ENCODE measurements at regions not wholly inside any gene's neighbourhood (a gene's known extent, or its start where the extent isn't known, plus 50 kb on each side); places are given as distances from the start of the nearest gene placed in this dataset.

DNA sequence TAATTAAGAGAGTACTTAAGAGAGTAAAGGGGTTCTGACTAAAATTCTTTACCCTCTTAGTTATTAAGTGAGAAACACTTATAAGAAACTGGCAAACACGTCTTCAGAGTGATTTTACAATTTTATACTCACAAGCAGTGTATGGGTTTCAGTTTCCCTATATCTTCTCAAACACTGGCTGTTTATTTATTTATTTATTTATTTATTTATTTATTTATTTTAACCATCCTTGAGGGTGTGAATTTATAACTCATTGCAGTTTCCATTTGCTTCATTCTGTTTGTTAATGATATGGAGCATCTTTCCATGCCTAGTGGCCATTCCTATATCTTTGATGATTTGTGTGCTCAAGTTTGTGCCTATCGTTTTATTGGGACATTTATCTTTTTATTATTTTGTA lies 68.0 kb upstream of the SGCD start:
- ChIA-PET POLR2A (no interaction called here), CTCF (ENCODE audit: low intra/inter-chr PET ratio) (no interaction called here)
- 0% methylated on average over 2 of the region's 2 CpGs for WGBS (ENCODE audit: insufficient coverage, low coverage, missing lambda C conversion rate)
- FAIRE-seq, result no peak
- H3K9ac ChIP-seq (ENCODE audit: insufficient read depth in 1 of 2, low read depth in 2 of 2, low read length in 2 of 2), result no peak overlapping the region
- no peak for DNase-seq (ENCODE audit: extremely low read depth in 1 of 4, low spot score in 3 of 4)
- intact Hi-C loops (cut with micrococcal nuclease), result no loop called here
- in situ Hi-C loops (cut with MboI), result no loop called here
- no peak for ATAC-seq
- BruUV-seq (replicated peaks), result no TSS peak
- H3K27ac ChIP-seq (ENCODE audit: extremely low read depth, low read depth, low read length), result no peak overlapping the region
- H3K4me2 ChIP-seq (ENCODE audit: insufficient read depth, low read length), result no peak overlapping the region
- no peak overlapping the region for H2AFZ ChIP-seq (ENCODE audit: low read depth, low read length)
- H3K4me1 ChIP-seq (replicated peaks in 1 of 2; ENCODE audit: control insufficient read depth in 2 of 2, insufficient read depth in 2 of 2, low read length in 2 of 2), result no peaks in the 10 kb centered on the region
- no peaks in the 10 kb centered on the region for H3K36me3 ChIP-seq (ENCODE audit: control insufficient read depth, insufficient read depth, low read length)
- H3K27me3 ChIP-seq (ENCODE audit: control insufficient read depth in 2 of 2, insufficient read depth in 2 of 2, low read length in 2 of 2), result no peaks in the 10 kb centered on the region
- H3K4me3 ChIP-seq, result no peak overlapping the region
- H3K9me1 ChIP-seq (ENCODE audit: control insufficient read depth, insufficient read depth, low read length), result no peaks in the 10 kb centered on the region
- TF ChIP-seq ZNF253 (CRISPR knock-in tag; conservative IDR thresholded peaks at IDR 0.05) (no peak), MBD2 (IDR thresholded peaks at IDR 0.05; ENCODE audit: borderline replicate concordance, low read depth) (no peak), CEBPG (CRISPR knock-in tag; IDR thresholded peaks at IDR 0.05) (no peak), CEBPG (tag; conservative IDR thresholded peaks at IDR 0.05 in 1 of 2, IDR thresholded peaks at IDR 0.05 in 1 of 2) (no peak), CXXC5 (CRISPR knock-in tag; IDR thresholded peaks at IDR 0.05) (no peak), RB1 (IDR thresholded peaks at IDR 0.05; ENCODE audit: low read depth) (no peak), SIRT6 (IDR thresholded peaks at IDR 0.05; ENCODE audit: low read depth, low read length) (no peak)
- no peaks in the 10 kb centered on the region for H3K9me3 ChIP-seq (replicated peaks; ENCODE audit: control insufficient read depth, insufficient read depth, low read depth, low read length)
- H3K79me2 ChIP-seq (ENCODE audit: control insufficient read depth, insufficient read depth, low read length), result no peaks in the 10 kb centered on the region
- no peaks in the 10 kb centered on the region for H4K20me1 ChIP-seq (replicated peaks; ENCODE audit: control insufficient read depth, insufficient read depth, low read length)

DNA sequence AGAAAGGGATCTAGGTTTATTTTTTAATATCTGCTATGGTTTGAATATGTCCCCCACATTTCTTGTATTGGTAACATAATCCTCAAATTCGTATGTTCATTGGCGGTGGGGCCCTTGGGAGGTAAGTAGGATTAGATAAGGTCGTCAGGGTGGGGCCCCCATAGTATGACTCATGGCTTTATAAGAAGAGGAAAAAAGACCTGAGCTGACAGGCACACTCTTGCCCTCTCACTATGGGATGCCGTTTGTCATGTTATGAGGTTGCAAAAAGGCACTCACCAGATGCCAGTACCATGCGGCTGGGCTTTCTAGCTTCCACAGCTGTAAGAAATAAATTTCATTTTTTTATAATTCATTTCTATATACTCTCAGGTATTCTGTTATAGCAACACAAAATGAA lies 67.3 kb upstream of the SGCD start:
- intact Hi-C loops (cut with micrococcal nuclease), result no loop called here
- no peak overlapping the region for H3K4me2 ChIP-seq (ENCODE audit: insufficient read depth, low read length)
- ATAC-seq (no peak), FAIRE-seq (no peak), DNase-seq (ENCODE audit: extremely low read depth in 1 of 4, low spot score in 3 of 4) (no peak)
- ChIA-PET POLR2A (no interaction called here), CTCF (ENCODE audit: low intra/inter-chr PET ratio) (no interaction called here)
- in situ Hi-C loops (cut with MboI), result no loop called here
- no peaks in the 10 kb centered on the region for H3K79me2 ChIP-seq (ENCODE audit: control insufficient read depth, insufficient read depth, low read length)
- 0% methylated on average over 4 of the region's 5 CpGs for WGBS (ENCODE audit: insufficient coverage, low coverage, missing lambda C conversion rate)
- H3K4me1 ChIP-seq (replicated peaks in 1 of 2; ENCODE audit: control insufficient read depth in 2 of 2, insufficient read depth in 2 of 2, low read length in 2 of 2), result no peaks in the 10 kb centered on the region
- H3K27ac ChIP-seq (ENCODE audit: extremely low read depth, low read depth, low read length), result no peak overlapping the region
- H3K9me3 ChIP-seq (replicated peaks; ENCODE audit: control insufficient read depth, insufficient read depth, low read depth, low read length), result no peaks in the 10 kb centered on the region
- H4K20me1 ChIP-seq (replicated peaks; ENCODE audit: control insufficient read depth, insufficient read depth, low read length), result no peaks in the 10 kb centered on the region
- no peak overlapping the region for H3K9ac ChIP-seq (ENCODE audit: insufficient read depth in 1 of 2, low read depth in 2 of 2, low read length in 2 of 2)
- no TSS peak for BruUV-seq (replicated peaks)
- no peak overlapping the region for H2AFZ ChIP-seq (ENCODE audit: low read depth, low read length)
- H3K27me3 ChIP-seq (ENCODE audit: control insufficient read depth in 2 of 2, insufficient read depth in 2 of 2, low read length in 2 of 2), result no peaks in the 10 kb centered on the region
- no peak overlapping the region for H3K4me3 ChIP-seq
- no peaks in the 10 kb centered on the region for H3K36me3 ChIP-seq (ENCODE audit: control insufficient read depth, insufficient read depth, low read length)
- no peaks in the 10 kb centered on the region for H3K9me1 ChIP-seq (ENCODE audit: control insufficient read depth, insufficient read depth, low read length)
- TF ChIP-seq GTF2F1 (IDR thresholded peaks at IDR 0.05; ENCODE audit: low read depth, low read length), result no peak
- no peak for TF ChIP-seq ZNF12 (CRISPR knock-in tag; IDR thresholded peaks at IDR 0.05)
- TF ChIP-seq GABPB1 (CRISPR knock-in tag; IDR thresholded peaks at IDR 0.05), result no peak
- TF ChIP-seq, protein P1, sequence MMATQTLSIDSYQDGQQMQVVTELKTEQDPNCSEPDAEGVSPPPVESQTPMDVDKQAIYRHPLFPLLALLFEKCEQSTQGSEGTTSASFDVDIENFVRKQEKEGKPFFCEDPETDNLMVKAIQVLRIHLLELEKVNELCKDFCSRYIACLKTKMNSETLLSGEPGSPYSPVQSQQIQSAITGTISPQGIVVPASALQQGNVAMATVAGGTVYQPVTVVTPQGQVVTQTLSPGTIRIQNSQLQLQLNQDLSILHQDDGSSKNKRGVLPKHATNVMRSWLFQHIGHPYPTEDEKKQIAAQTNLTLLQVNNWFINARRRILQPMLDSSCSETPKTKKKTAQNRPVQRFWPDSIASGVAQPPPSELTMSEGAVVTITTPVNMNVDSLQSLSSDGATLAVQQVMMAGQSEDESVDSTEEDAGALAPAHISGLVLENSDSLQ (IDR thresholded peaks at IDR 0.05), result no peak
- no peak for TF ChIP-seq MYBL2 (IDR thresholded peaks at IDR 0.05; ENCODE audit: low read depth)
- no peak for TF ChIP-seq MYBL2 (CRISPR knock-in tag; IDR thresholded peaks at IDR 0.05; ENCODE audit: borderline replicate concordance)
